Mesendoderm (in vitro differentiated cells): ENCODE measurements at regions not wholly inside any gene's neighbourhood (a gene's known extent, or its start where the extent isn't known, plus 50 kb on each side); places are given as distances from the start of the nearest gene placed in this dataset.

Experiments used
- DNase-seq: peaks from one replicate; pipeline ENCODE4 v3.0.0; 2013
- H2AK5ac ChIP-seq: 2 replicates; pipeline ENCODE4 v1.6.1; 2013; ENCODE audit warnings: low read length, inconsistent platforms
- H2BK120ac ChIP-seq: 2 replicates; pipeline ENCODE4 v1.6.1; 2013; ENCODE audit warnings: low read depth, mild to moderate bottlenecking, low read length, moderate library complexity, mixed read lengths
- H2BK15ac ChIP-seq: replicated peaks from 2 replicates; pipeline ENCODE4 v1.6.1; 2013; ENCODE audit warnings: low read depth, mild to moderate bottlenecking, moderate library complexity
- H2BK5ac ChIP-seq: 2 replicates; pipeline ENCODE4 v1.6.1; 2013; ENCODE audit warnings: low read length, inconsistent platforms
- H3K18ac ChIP-seq: 2 replicates; pipeline ENCODE4 v1.6.1; 2013; ENCODE audit warnings: mild to moderate bottlenecking, low read length, mixed read lengths
- H3K23ac ChIP-seq: one replicate; pipeline ENCODE4 v1.6.1; 2013; ENCODE audit warnings: low read length
- H3K27ac ChIP-seq: 2 replicates; pipeline ENCODE4 v1.5.1; 2013; ENCODE audit warnings: low read depth, mild to moderate bottlenecking, inconsistent platforms, low read length, moderate library complexity
- H3K27me3 ChIP-seq: 2 replicates; pipeline ENCODE4 v1.6.1; 2013; ENCODE audit warnings: low read length, control low read depth, mild to moderate bottlenecking, inconsistent platforms; ENCODE audit not compliant: insufficient read depth, poor library complexity
- H3K36me3 ChIP-seq: 2 replicates; pipeline ENCODE4 v1.6.1; 2013; ENCODE audit warnings: low read length, inconsistent platforms; ENCODE audit not compliant: control insufficient read depth, insufficient read depth
- H3K4ac ChIP-seq: one replicate; pipeline ENCODE4 v1.6.1; 2013; ENCODE audit warnings: low read depth, mild to moderate bottlenecking, low read length, moderate library complexity
- H3K4me1 ChIP-seq: 2 replicates; pipeline ENCODE4 v1.6.1; 2013; ENCODE audit warnings: low read depth, low read length, inconsistent platforms; ENCODE audit not compliant: control insufficient read depth
- H3K4me2 ChIP-seq: 2 replicates; pipeline ENCODE4 v1.6.1; 2013; ENCODE audit warnings: low read length
- H3K4me3 ChIP-seq: 2 replicates; pipeline ENCODE4 v1.5.1; 2013; ENCODE audit warnings: mild to moderate bottlenecking, low read length
- H3K56ac ChIP-seq: one replicate; pipeline ENCODE4 v1.6.1; 2013; ENCODE audit warnings: low read length
- H3K79me1 ChIP-seq: 2 replicates; pipeline ENCODE4 v1.6.1; 2013; ENCODE audit warnings: low read length, inconsistent platforms
- H3K79me2 ChIP-seq: 2 replicates; pipeline ENCODE4 v1.6.1; 2013; ENCODE audit warnings: mild to moderate bottlenecking, low read length; ENCODE audit not compliant: control insufficient read depth, insufficient read depth
- H3K9ac ChIP-seq: 2 replicates; pipeline ENCODE4 v1.6.1; 2013; ENCODE audit warnings: low read length, inconsistent platforms
- H4K5ac ChIP-seq: one replicate; pipeline ENCODE4 v1.6.1; 2013; ENCODE audit warnings: low read length
- H4K8ac ChIP-seq: one replicate; pipeline ENCODE4 v1.6.1; 2013; ENCODE audit warnings: low read depth, mild to moderate bottlenecking, control low read depth, low read length, moderate library complexity
- WGBS: extraction: QIAGEN DNeasy Blood & Tissue Kit; methylation state at CpG from one replicate; pipeline ENCODE4 v1.1.7; 2013; ENCODE audit warnings: low lambda C conversion rate, missing lambda C conversion rate; ENCODE audit not compliant: insufficient coverage; ENCODE audit errors: extremely low coverage; 5-methylcytosine and 5-hydroxymethylcytosine counted together

GRCh38 chr3:124611520-124611919 lies 118.7 kb upstream of the UMPS start:
- Histone ChIP-seq H2BK5ac (no peak overlapping the region), H3K27ac (no peak overlapping the region), H3K79me2 (no peaks in the 10 kb centered on the region), H3K4me1 (peaks cover 4% of the 10 kb centered on the region), H3K23ac (no peak overlapping the region), H2BK15ac (no peak overlapping the region), H3K4me2 (no peak overlapping the region), H4K5ac (no peak overlapping the region), H3K18ac (no peak overlapping the region), H3K27me3 (no peaks in the 10 kb centered on the region), H2BK120ac (no peak overlapping the region), H3K36me3 (no peaks in the 10 kb centered on the region), H3K56ac (no peak overlapping the region), H4K8ac (no peak overlapping the region), H2AK5ac (no peak overlapping the region), H3K4me3 (no peak overlapping the region), H3K9ac (no peak overlapping the region), H3K4ac (no peak overlapping the region), H3K79me1 (peaks cover 2% of the 10 kb centered on the region)
- WGBS = no CpG with 5 or more reads among the region's 4 CpGs
- no peak for DNase-seq

GRCh38 chr3:124615896-124616543 lies 114.2 kb upstream of the UMPS start:
- Histone ChIP-seq H3K4me3 (no peak overlapping the region), H4K8ac (no peak overlapping the region), H3K9ac (no peak overlapping the region), H3K4me1 (peaks cover 8% of the 10 kb centered on the region), H3K27me3 (no peaks in the 10 kb centered on the region), H2BK120ac (no peak overlapping the region), H2AK5ac (no peak overlapping the region), H3K4ac (no peak overlapping the region), H2BK15ac (no peak overlapping the region), H3K4me2 (no peak overlapping the region), H3K36me3 (no peaks in the 10 kb centered on the region), H3K23ac (no peak overlapping the region), H3K79me2 (no peaks in the 10 kb centered on the region), H3K18ac (no peak overlapping the region), H3K79me1 (peaks cover 2% of the 10 kb centered on the region), H4K5ac (no peak overlapping the region), H2BK5ac (no peak overlapping the region), H3K56ac (no peak overlapping the region), H3K27ac (no peak overlapping the region)
- no CpG with 5 or more reads among the region's 1 CpG for WGBS
- no peak for DNase-seq

GRCh38 chr3:124617177-124617576 lies 113.1 kb upstream of the UMPS start:
- Histone ChIP-seq H3K79me2 (no peaks in the 10 kb centered on the region), H3K27ac (no peak overlapping the region)

GRCh38 chr3:124619887-124620599 lies 110.2 kb upstream of the UMPS start:
- no peak overlapping the region for H3K27ac ChIP-seq
- no peaks in the 10 kb centered on the region for H3K79me2 ChIP-seq
- no peak overlapping the region for H3K23ac ChIP-seq
- peaks cover 6% of the 10 kb centered on the region for H3K4me1 ChIP-seq
- no peak overlapping the region for H4K8ac ChIP-seq
- no peaks in the 10 kb centered on the region for H3K36me3 ChIP-seq
- no peak overlapping the region for H3K9ac ChIP-seq
- no peaks in the 10 kb centered on the region for H3K79me1 ChIP-seq
- H3K18ac ChIP-seq = peak overlapping the region; percentile 65
- H2BK120ac ChIP-seq = no peak overlapping the region
- H4K5ac ChIP-seq = no peak overlapping the region
- no peak overlapping the region for H3K4me3 ChIP-seq
- H2BK15ac ChIP-seq = peak overlapping the region; percentile 92
- no peak overlapping the region for H3K56ac ChIP-seq
- no CpG with 5 or more reads among the region's 4 CpGs for WGBS
- H2AK5ac ChIP-seq = no peak overlapping the region
- no peak for DNase-seq
- H3K4ac ChIP-seq = peak overlapping the region; percentile 66
- H3K4me2 ChIP-seq = no peak overlapping the region
- H3K27me3 ChIP-seq = no peaks in the 10 kb centered on the region
- no peak overlapping the region for H2BK5ac ChIP-seq

More at GRCh38 chr3:124617177-124617576, 113.1 kb upstream of the UMPS start:
- H3K36me3 ChIP-seq = no peaks in the 10 kb centered on the region
- H3K27me3 ChIP-seq = no peaks in the 10 kb centered on the region
- H3K4me3 ChIP-seq = no peak overlapping the region
- no peak for DNase-seq
- H3K18ac ChIP-seq = no peak overlapping the region
- H3K56ac ChIP-seq = no peak overlapping the region
- peaks cover 2% of the 10 kb centered on the region for H3K79me1 ChIP-seq
- H2AK5ac ChIP-seq = no peak overlapping the region
- no CpG with 5 or more reads among the region's 1 CpG for WGBS
- no peak overlapping the region for H3K4me2 ChIP-seq
- H3K23ac ChIP-seq = no peak overlapping the region
- no peak overlapping the region for H4K8ac ChIP-seq
- no peak overlapping the region for H2BK120ac ChIP-seq
- H4K5ac ChIP-seq = no peak overlapping the region
- H3K9ac ChIP-seq = no peak overlapping the region
- no peak overlapping the region for H2BK15ac ChIP-seq
- peaks cover 6% of the 10 kb centered on the region for H3K4me1 ChIP-seq
- H3K4ac ChIP-seq = no peak overlapping the region
- no peak overlapping the region for H2BK5ac ChIP-seq

- no peaks in the 10 kb centered on the region for H3K79me1 ChIP-seq
- H2BK5ac ChIP-seq = no peak overlapping the region
- no peak overlapping the region for H3K4me3 ChIP-seq
- peaks cover 6% of the 10 kb centered on the region for H3K4me1 ChIP-seq
- no peak overlapping the region for H3K4me2 ChIP-seq
- H4K5ac ChIP-seq = no peak overlapping the region
- H4K8ac ChIP-seq = no peak overlapping the region
- no peak overlapping the region for H3K4ac ChIP-seq
- no peak overlapping the region for H3K23ac ChIP-seq
- no peaks in the 10 kb centered on the region for H3K27me3 ChIP-seq
- H2AK5ac ChIP-seq = no peak overlapping the region
- H3K27ac ChIP-seq = peak overlapping the region; percentile 26
- no peaks in the 10 kb centered on the region for H3K79me2 ChIP-seq
- H3K36me3 ChIP-seq = no peaks in the 10 kb centered on the region
- peak overlapping the region; percentile 65 for H3K18ac ChIP-seq
- H3K9ac ChIP-seq = peak overlapping the region; percentile 27
- H2BK120ac ChIP-seq = no peak overlapping the region
- no CpG with 5 or more reads among the region's 6 CpGs for WGBS
- H2BK15ac ChIP-seq = peak overlapping the region; percentile 92
- peak; percentile 91 for DNase-seq
- peak overlapping the region; percentile 60 for H3K56ac ChIP-seq
These were observed 109.6 kb upstream of the UMPS start for GRCh38 chr3:124620600-124621063.
